ENCODE measurements at regions not wholly inside any gene's neighbourhood (a gene's known extent, or its start where the extent isn't known, plus 50 kb on each side); places are given as distances from the start of the nearest gene placed in this dataset.
"Not testable (repeated sequence)": the region's sequence is repeated elsewhere in the genome, so short reads cannot be mapped to it uniquely, and the experiment has no call there.

GRCh38 chr1:195849180-195849579, 759.1 kb downstream of the KCNT2 start:
- in situ Hi-C loops (cut with MboI) (no loop called here), intact Hi-C loops (cut with micrococcal nuclease; ENCODE audit: unreplicated experiment) (no loop called here)
- ChIA-PET CTCF (no interaction called here), SMC1A (ENCODE audit: uncharacterized antibody, unreplicated experiment) (no interaction called here), RAD21 (ENCODE audit: unreplicated experiment) (no interaction called here), POLR2A (no interaction called here)
- Histone ChIP-seq H3K9me3 (replicated peaks; ENCODE audit: control insufficient read depth, insufficient read depth, low read length) (no peaks in the 10 kb centered on the region), H3K9ac (ENCODE audit: control insufficient read depth, insufficient read depth, low read length) (no peak overlapping the region), H2AFZ (ENCODE audit: control insufficient read depth, low read depth, low read length) (no peak overlapping the region), H3K4me1 (ENCODE audit: control insufficient read depth, insufficient read depth, low read length) (no peaks in the 10 kb centered on the region), H3K36me3 (ENCODE audit: control insufficient read depth in 2 of 2, insufficient read depth in 2 of 2, low read length in 1 of 2) (no peaks in the 10 kb centered on the region), H3K27me3 (replicated peaks in 1 of 2; ENCODE audit: control insufficient read depth in 2 of 2, insufficient read depth in 2 of 2, low read length in 1 of 2) (no peaks in the 10 kb centered on the region), H4K20me1 (ENCODE audit: control insufficient read depth, insufficient read depth) (no peaks in the 10 kb centered on the region), H3K4me2 (ENCODE audit: control insufficient read depth, insufficient read depth) (no peak overlapping the region), H3K4me3 (no peak overlapping the region), H3K27ac (ENCODE audit: control insufficient read depth, insufficient read depth) (no peak overlapping the region), H3K79me2 (ENCODE audit: control insufficient read depth, insufficient read depth, low read length) (no peaks in the 10 kb centered on the region)
- no peak for ATAC-seq
- WGBS (ENCODE audit: insufficient coverage, insufficient replicate concordance, low lambda C conversion rate, missing lambda C conversion rate): 0% methylated on average over 1 of the region's 1 CpG
- no TSS peak for BruUV-seq (replicated peaks)
- no peak for FAIRE-seq
- TF ChIP-seq, protein P1, sequence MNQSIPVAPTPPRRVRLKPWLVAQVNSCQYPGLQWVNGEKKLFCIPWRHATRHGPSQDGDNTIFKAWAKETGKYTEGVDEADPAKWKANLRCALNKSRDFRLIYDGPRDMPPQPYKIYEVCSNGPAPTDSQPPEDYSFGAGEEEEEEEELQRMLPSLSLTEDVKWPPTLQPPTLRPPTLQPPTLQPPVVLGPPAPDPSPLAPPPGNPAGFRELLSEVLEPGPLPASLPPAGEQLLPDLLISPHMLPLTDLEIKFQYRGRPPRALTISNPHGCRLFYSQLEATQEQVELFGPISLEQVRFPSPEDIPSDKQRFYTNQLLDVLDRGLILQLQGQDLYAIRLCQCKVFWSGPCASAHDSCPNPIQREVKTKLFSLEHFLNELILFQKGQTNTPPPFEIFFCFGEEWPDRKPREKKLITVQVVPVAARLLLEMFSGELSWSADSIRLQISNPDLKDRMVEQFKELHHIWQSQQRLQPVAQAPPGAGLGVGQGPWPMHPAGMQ (IDR thresholded peaks at IDR 0.05; ENCODE audit: borderline replicate concordance): no peak
- TF ChIP-seq TARDBP (IDR thresholded peaks at IDR 0.05; ENCODE audit: borderline replicate concordance) (no peak), SPI1 (IDR thresholded peaks at IDR 0.05; ENCODE audit: borderline replicate concordance, insufficient read depth, low read depth, low read length) (no peak), ASH2L (IDR thresholded peaks at IDR 0.05; ENCODE audit: borderline replicate concordance, low read depth) (no peak), SREBF2 (IDR thresholded peaks at IDR 0.05; ENCODE audit: low read length) (no peak), RAD51 (IDR thresholded peaks at IDR 0.05) (no peak)
- no peak for DNase-seq (ENCODE audit: low read depth, low spot score)

GRCh38 chr1:195847957-195848875, 760.0 kb downstream of the KCNT2 start:
- H3K79me2 ChIP-seq (ENCODE audit: control insufficient read depth, insufficient read depth, low read length); H3K4me2 ChIP-seq (ENCODE audit: control insufficient read depth, insufficient read depth); RAD21 ChIA-PET (ENCODE audit: unreplicated experiment); H3K9ac ChIP-seq (ENCODE audit: control insufficient read depth, insufficient read depth, low read length); H3K36me3 ChIP-seq (ENCODE audit: control insufficient read depth in 2 of 2, insufficient read depth in 2 of 2, low read length in 1 of 2); H3K4me1 ChIP-seq (ENCODE audit: control insufficient read depth, insufficient read depth, low read length); H3K9me3 ChIP-seq (replicated peaks; ENCODE audit: control insufficient read depth, insufficient read depth, low read length); DNase-seq (ENCODE audit: low read depth, low spot score); ATAC-seq; H3K27me3 ChIP-seq (replicated peaks in 1 of 2; ENCODE audit: control insufficient read depth in 2 of 2, insufficient read depth in 2 of 2, low read length in 1 of 2); H3K27ac ChIP-seq (ENCODE audit: control insufficient read depth, insufficient read depth); CTCF ChIA-PET; FAIRE-seq; BruUV-seq (replicated peaks); H4K20me1 ChIP-seq (ENCODE audit: control insufficient read depth, insufficient read depth); H2AFZ ChIP-seq (ENCODE audit: control insufficient read depth, low read depth, low read length); in situ Hi-C loops (cut with MboI); SMC1A ChIA-PET (ENCODE audit: uncharacterized antibody, unreplicated experiment); H3K4me3 ChIP-seq; intact Hi-C loops (cut with micrococcal nuclease; ENCODE audit: unreplicated experiment): not testable (repeated sequence)
- WGBS (ENCODE audit: insufficient coverage, insufficient replicate concordance, low lambda C conversion rate, missing lambda C conversion rate): 26% methylated on average over 19 of the region's 19 CpGs
- POLR2A ChIA-PET: interaction anchor here (0.7 kb wide), 1 partner anchor 1990 kb away, joined by 3 read pairs; no protein-coding TSS in a partner anchor
